Neuronal stem cell (in vitro differentiated cells): ENCODE measurements at regions not wholly inside any gene's neighbourhood (a gene's known extent, or its start where the extent isn't known, plus 50 kb on each side); places are given as distances from the start of the nearest gene placed in this dataset.
A peak's percentile ranks its signal among the peaks of the same experiment; 100 is the strongest.
"Not testable (repeated sequence)": the region's sequence is repeated elsewhere in the genome, so short reads cannot be mapped to it uniquely, and the experiment has no call there.

Experiments used
- DNase-seq: peaks from one replicate; pipeline ENCODE4 v3.0.0-alpha.2; 2013; ENCODE audit warnings: low spot score
- H2AFZ ChIP-seq: one replicate; pipeline ENCODE4 v1.6.1; 2013; ENCODE audit warnings: mild to moderate bottlenecking, low read length, inconsistent platforms
- H2AK5ac ChIP-seq: 2 replicates; pipeline ENCODE4 v1.6.1; 2013; ENCODE audit warnings: low read depth, mild to moderate bottlenecking, inconsistent platforms, low read length, moderate library complexity, mixed read lengths
- H2BK120ac ChIP-seq: 2 replicates; pipeline ENCODE4 v1.6.1; 2013; ENCODE audit warnings: low read depth, mild to moderate bottlenecking, inconsistent platforms, low read length, moderate library complexity, mixed read lengths
- H2BK12ac ChIP-seq: one replicate; pipeline ENCODE4 v1.6.1; 2013; ENCODE audit warnings: low read length, inconsistent platforms
- H2BK15ac ChIP-seq: 2 replicates; pipeline ENCODE4 v1.6.1; 2013; ENCODE audit warnings: mild to moderate bottlenecking, low read length, inconsistent platforms, mixed read lengths
- H2BK5ac ChIP-seq: one replicate; pipeline ENCODE4 v1.6.1; 2013; ENCODE audit warnings: inconsistent platforms, mild to moderate bottlenecking, low read length, moderate library complexity
- H3K14ac ChIP-seq: one replicate; pipeline ENCODE4 v1.6.1; 2013; ENCODE audit warnings: low read length, inconsistent platforms
- H3K18ac ChIP-seq: 2 replicates; pipeline ENCODE4 v1.6.1; 2013; ENCODE audit warnings: low read length, inconsistent platforms
- H3K23ac ChIP-seq: 2 replicates; pipeline ENCODE4 v1.6.1; 2013; ENCODE audit warnings: low read depth, mild to moderate bottlenecking, mixed read lengths, low read length, inconsistent platforms; ENCODE audit not compliant: poor library complexity
- H3K27ac ChIP-seq: replicated peaks from 3 replicates; pipeline ENCODE4 v1.5.1; 2013; ENCODE audit warnings: low read length, inconsistent platforms
- H3K27me3 ChIP-seq, 3 experiments: 2 replicates each; pipeline ENCODE4 v1.6.1; 2013; ENCODE audit warnings: low read length in 3 of 3, mild to moderate bottlenecking in 2 of 3, inconsistent platforms in 1 of 3, low read depth in 1 of 3, mixed read lengths in 1 of 3, moderate library complexity in 1 of 3; ENCODE audit not compliant: control insufficient read depth in 3 of 3, insufficient read depth in 3 of 3
- H3K36me3 ChIP-seq, 2 donors: replicated peaks in 1 of 2; 2 replicates each; pipeline ENCODE4 v1.6.1; 2013; ENCODE audit warnings: low read length in 2 of 2; ENCODE audit not compliant: control insufficient read depth in 2 of 2, insufficient read depth in 2 of 2
- H3K4ac ChIP-seq: 2 replicates; pipeline ENCODE4 v1.6.1; 2013; ENCODE audit warnings: inconsistent platforms, mild to moderate bottlenecking, low read length, moderate library complexity
- H3K4me1 ChIP-seq, 2 donors: 1 replicate in 1 of 2; 2 replicates in 1 of 2; pipeline ENCODE4 v1.6.1; 2013; ENCODE audit warnings: low read length in 2 of 2, low read depth in 1 of 2; ENCODE audit not compliant: control insufficient read depth in 2 of 2, insufficient read depth in 1 of 2
- H3K4me2 ChIP-seq: one replicate; pipeline ENCODE4 v1.6.1; 2013; ENCODE audit warnings: mild to moderate bottlenecking, low read length, inconsistent platforms; ENCODE audit not compliant: insufficient read depth, poor library complexity, severe bottlenecking
- H3K4me3 ChIP-seq, 2 donors: 2 replicates each; pipeline ENCODE4 v1.5.1; 2013; ENCODE audit warnings: low read length in 2 of 2, mild to moderate bottlenecking in 2 of 2, inconsistent platforms in 1 of 2, moderate library complexity in 1 of 2
- H3K79me1 ChIP-seq: one replicate; pipeline ENCODE4 v1.6.1; 2013; ENCODE audit warnings: low read depth, mild to moderate bottlenecking, inconsistent platforms, low read length, moderate library complexity
- H3K9ac ChIP-seq: one replicate; pipeline ENCODE4 v1.6.1; 2013; ENCODE audit warnings: mild to moderate bottlenecking, low read depth, low read length, inconsistent platforms; ENCODE audit not compliant: poor library complexity
- H3K9me3 ChIP-seq, 2 donors: replicated peaks in 1 of 2; 2 replicates each; pipeline versions ENCODE3 to v1.6.1; 2013; ENCODE audit warnings: low read length in 2 of 2, mild to moderate bottlenecking in 2 of 2, inconsistent platforms in 1 of 2, low read depth in 1 of 2, mixed read lengths in 1 of 2, moderate library complexity in 1 of 2; ENCODE audit not compliant: control insufficient read depth in 2 of 2, insufficient read depth in 1 of 2
- H4K8ac ChIP-seq: one replicate; pipeline ENCODE4 v1.6.1; 2013; ENCODE audit warnings: low read depth, mild to moderate bottlenecking, inconsistent platforms, low read length, moderate library complexity
- H4K91ac ChIP-seq: one replicate; pipeline ENCODE4 v1.6.1; 2013; ENCODE audit warnings: low read length, low read depth, mild to moderate bottlenecking, inconsistent platforms; ENCODE audit not compliant: poor library complexity
- WGBS, 2 donors: extraction: QIAGEN DNeasy Blood & Tissue Kit; methylation state at CpG; one replicate each; pipeline ENCODE4 v1.1.7; 2013; ENCODE audit warnings: missing lambda C conversion rate in 2 of 2, mixed read lengths in 1 of 2; ENCODE audit not compliant: insufficient read length in 2 of 2, insufficient replicate concordance in 1 of 2; ENCODE audit errors: extremely low coverage in 2 of 2; 5-methylcytosine and 5-hydroxymethylcytosine counted together

GRCh38 chr14:21768116-21768874, 94.7 kb upstream of the OR4E1 start:
- H2BK120ac ChIP-seq: no peak overlapping the region
- H3K14ac ChIP-seq: no peak overlapping the region
- no peak overlapping the region for H3K27ac ChIP-seq

GRCh38 chr14:21760360-21760759, 86.7 kb upstream of the OR4E1 start:
- not testable (repeated sequence) for H3K18ac ChIP-seq, H3K4me1 ChIP-seq, H3K27me3 ChIP-seq, H3K9ac ChIP-seq, H2BK12ac ChIP-seq, H2BK15ac ChIP-seq, H4K8ac ChIP-seq, H3K36me3 ChIP-seq, H3K14ac ChIP-seq, H3K79me1 ChIP-seq, H3K27ac ChIP-seq, H2AK5ac ChIP-seq, H2AFZ ChIP-seq, H2BK120ac ChIP-seq, H4K91ac ChIP-seq, H3K4me3 ChIP-seq, DNase-seq, H3K23ac ChIP-seq, H2BK5ac ChIP-seq, H3K9me3 ChIP-seq, H3K4ac ChIP-seq, H3K4me2 ChIP-seq
- WGBS, 2 donors: no CpG with 5 or more reads among the region's 6 CpGs

More at GRCh38 chr14:21768116-21768874, 94.7 kb upstream of the OR4E1 start:
- Histone ChIP-seq H3K9me3 (no peaks in the 10 kb centered on the region), H3K4me1 (no peaks in the 10 kb centered on the region), H3K36me3 (no peaks in the 10 kb centered on the region), H4K8ac (no peak overlapping the region), H2BK15ac (no peak overlapping the region), H3K9ac (no peak overlapping the region), H3K27me3 (no peaks in the 10 kb centered on the region), H2AK5ac (no peak overlapping the region), H2BK5ac (no peak overlapping the region), H3K4me2 (no peak overlapping the region), H3K4me3 (no peak overlapping the region), H3K79me1 (no peaks in the 10 kb centered on the region), H2BK12ac (no peak overlapping the region), H3K18ac (no peak overlapping the region), H4K91ac (no peak overlapping the region), H2AFZ (no peak overlapping the region), H3K23ac (no peak overlapping the region), H3K4ac (no peak overlapping the region)
- WGBS, 2 donors: no CpG with 5 or more reads among the region's 5 CpGs
- peak; percentile 42 for DNase-seq

GRCh38 chr14:21749306-21749868, 75.8 kb upstream of the OR4E1 start:
- no peak overlapping the region for H3K18ac ChIP-seq
- H2BK120ac ChIP-seq: no peak overlapping the region
- no peaks in the 10 kb centered on the region for H3K36me3 ChIP-seq
- H3K14ac ChIP-seq: no peak overlapping the region
- H2AFZ ChIP-seq: peak overlapping the region; percentile 57
- H3K23ac ChIP-seq: no peak overlapping the region
- H2BK12ac ChIP-seq: no peak overlapping the region
- no peak overlapping the region for H3K4me2 ChIP-seq
- no peak overlapping the region for H2AK5ac ChIP-seq
- no peak overlapping the region for H3K4ac ChIP-seq
- H2BK15ac ChIP-seq: no peak overlapping the region
- no peak overlapping the region for H4K91ac ChIP-seq
- no peak overlapping the region for H3K27ac ChIP-seq
- H3K4me3 ChIP-seq: no peak overlapping the region
- no peaks in the 10 kb centered on the region for H3K4me1 ChIP-seq
- no peaks in the 10 kb centered on the region for H3K27me3 ChIP-seq
- no peak overlapping the region for H2BK5ac ChIP-seq
- H3K79me1 ChIP-seq: no peaks in the 10 kb centered on the region
- DNase-seq: no peak
- WGBS, 2 donors: no CpG with 5 or more reads among the region's 5 CpGs
- H4K8ac ChIP-seq: no peak overlapping the region
- no peaks in the 10 kb centered on the region for H3K9me3 ChIP-seq
- no peak overlapping the region for H3K9ac ChIP-seq

GRCh38 chr14:21748869-21749303, 75.3 kb upstream of the OR4E1 start:
- Histone ChIP-seq H2BK5ac (no peak overlapping the region), H3K23ac (no peak overlapping the region)
- WGBS, 2 donors: no CpG with 5 or more reads among the region's 5 CpGs

More at GRCh38 chr14:21748869-21749303, 75.3 kb upstream of the OR4E1 start:
- no peak overlapping the region for H2BK120ac ChIP-seq
- no peaks in the 10 kb centered on the region for H3K4me1 ChIP-seq
- H4K91ac ChIP-seq: no peak overlapping the region
- no peak overlapping the region for H3K4me3 ChIP-seq
- no peak overlapping the region for H4K8ac ChIP-seq
- H3K27me3 ChIP-seq: no peaks in the 10 kb centered on the region
- no peak overlapping the region for H3K27ac ChIP-seq
- no peak overlapping the region for H3K4ac ChIP-seq
- no peaks in the 10 kb centered on the region for H3K36me3 ChIP-seq
- H3K9me3 ChIP-seq: no peaks in the 10 kb centered on the region
- H3K4me2 ChIP-seq: no peak overlapping the region
- no peak overlapping the region for H2BK12ac ChIP-seq
- no peak overlapping the region for H3K14ac ChIP-seq
- no peak overlapping the region for H2AK5ac ChIP-seq
- DNase-seq: peak; percentile 49
- H3K18ac ChIP-seq: no peak overlapping the region
- peak overlapping the region; percentile 57 for H2AFZ ChIP-seq
- no peak overlapping the region for H2BK15ac ChIP-seq
- no peaks in the 10 kb centered on the region for H3K79me1 ChIP-seq
- H3K9ac ChIP-seq: no peak overlapping the region
